ENCODE measurements at regions not wholly inside any gene's neighbourhood (a gene's known extent, or its start where the extent isn't known, plus 50 kb on each side); places are given as distances from the start of the nearest gene placed in this dataset.
A peak's percentile ranks its signal among the peaks of the same experiment; 100 is the strongest.

GRCh38 chr21:24046829-24047443 lies 1560.3 kb downstream of the MRPL39 start:
- no peak for DNase-seq

GRCh38 chr21:24045775-24046215 lies 1561.5 kb downstream of the MRPL39 start:
- DNase-seq: peak in 1 of 2 experiments; percentile 30

- DNase-seq: no peak
Measured at GRCh38 chr21:24045373-24045772, 1561.9 kb downstream of the MRPL39 start.

GRCh38 chr21:24042687-24043086 lies 1564.6 kb downstream of the MRPL39 start:
- no peak for DNase-seq

GRCh38 chr21:24032709-24033232 lies 1574.5 kb downstream of the MRPL39 start:
- DNase-seq: no peak

GRCh38 chr21:24027396-24027795 lies 1579.9 kb downstream of the MRPL39 start:
- no peak for DNase-seq

GRCh38 chr21:24025101-24025500 lies 1582.2 kb downstream of the MRPL39 start:
- DNase-seq: no peak

- no peak for DNase-seq
Measured at GRCh38 chr21:24023936-24024335, 1583.3 kb downstream of the MRPL39 start.

- no peak for DNase-seq
Measured at GRCh38 chr21:24023402-24023801, 1583.9 kb downstream of the MRPL39 start.

- DNase-seq: no peak
Measured at GRCh38 chr21:24014381-24014780, 1592.9 kb downstream of the MRPL39 start.

- no peak for DNase-seq
Measured at GRCh38 chr21:24011087-24011486, 1596.2 kb downstream of the MRPL39 start.

GRCh38 chr21:24007592-24007991 lies 1599.7 kb downstream of the MRPL39 start:
- DNase-seq: no peak

GRCh38 chr21:23986987-23987386 lies 1620.3 kb downstream of the MRPL39 start:
- DNase-seq: no peak

GRCh38 chr21:23986214-23986613 lies 1621.1 kb downstream of the MRPL39 start:
- no peak for DNase-seq

GRCh38 chr21:23982546-23982945 lies 1624.7 kb downstream of the MRPL39 start:
- DNase-seq: no peak

- no peak for DNase-seq
Measured at GRCh38 chr21:23977971-23978370, 1629.3 kb downstream of the MRPL39 start.

- no peak for DNase-seq
Measured at GRCh38 chr21:23968722-23969647, 1638.3 kb downstream of the MRPL39 start.

GRCh38 chr21:23968008-23968407 lies 1639.3 kb downstream of the MRPL39 start:
- DNase-seq: no peak

- no peak for DNase-seq
Measured at GRCh38 chr21:23963454-23963853, 1643.8 kb downstream of the MRPL39 start.

- no peak for DNase-seq
Measured at GRCh38 chr21:23960769-23961168, 1646.5 kb downstream of the MRPL39 start.

- no peak for DNase-seq
Measured at GRCh38 chr21:23955135-23955843, 1652.0 kb downstream of the MRPL39 start.

- no peak for DNase-seq
Measured at GRCh38 chr21:23952269-23952668, 1655.0 kb downstream of the MRPL39 start.

- DNase-seq: no peak
Measured at GRCh38 chr21:23951251-23951650, 1656.0 kb downstream of the MRPL39 start.

Data from SW 1271 (cell line).